SU-DHL-6 (cell line): ENCODE measurements at regions not wholly inside any gene's neighbourhood (a gene's known extent, or its start where the extent isn't known, plus 50 kb on each side); places are given as distances from the start of the nearest gene placed in this dataset.

Experiments used
- H2AFZ ChIP-seq: fragments of 200-600 bp; sonication (generic); 2 replicates; pipeline ENCODE4 v1.6.1; 2014; ENCODE audit warnings: low read depth, mild to moderate bottlenecking, moderate library complexity, mixed read lengths, antibody characterized with exemption, low read length; ENCODE audit not compliant: severe bottlenecking
- H3F3A ChIP-seq: fragments of 200-600 bp; shearing (Covaris generic); 2 replicates; pipeline ENCODE4 v1.6.0; 2016; ENCODE audit warnings: antibody characterized with exemption, mild to moderate bottlenecking; ENCODE audit not compliant: insufficient read depth
- H3K27ac ChIP-seq: fragments of 200-600 bp; sonication (generic); 2 replicates; pipeline ENCODE4 v1.5.1; 2016; ENCODE audit warnings: low read depth, mild to moderate bottlenecking, low read length, moderate library complexity, mixed read lengths
- H3K27me3 ChIP-seq: fragments of 200-600 bp; sonication (generic), shearing (Covaris generic); 2 replicates; pipeline ENCODE4 v1.6.0; 2014; ENCODE audit warnings: mild to moderate bottlenecking, low read length
- H3K36me3 ChIP-seq: fragments of 200-600 bp; sonication (generic); 2 replicates; pipeline ENCODE4 v1.6.1; 2014; ENCODE audit warnings: mild to moderate bottlenecking, low read length, mixed read lengths
- H3K4me2 ChIP-seq: fragments of 300-600, 200-600 bp; shearing (Covaris generic), sonication (generic); 2 replicates; pipeline ENCODE4 v1.6.0; 2014; ENCODE audit warnings: low read length, low read depth, mild to moderate bottlenecking; ENCODE audit not compliant: poor library complexity, severe bottlenecking
- H3K4me3 ChIP-seq: fragments of 200-600 bp; sonication (generic); 2 replicates; pipeline ENCODE4 v1.5.1; 2014; ENCODE audit warnings: antibody characterized with exemption, low read length, mild to moderate bottlenecking, mixed read lengths; ENCODE audit not compliant: insufficient read depth, poor library complexity, severe bottlenecking
- H3K79me2 ChIP-seq: fragments of 200-600 bp; sonication (generic); 2 replicates; pipeline ENCODE4 v1.6.1; 2014; ENCODE audit warnings: mild to moderate bottlenecking, low read length, moderate library complexity; ENCODE audit not compliant: insufficient read depth
- H3K9ac ChIP-seq: fragments of 200-600 bp; sonication (generic); 2 replicates; pipeline ENCODE4 v1.7.0; 2014; ENCODE audit warnings: mild to moderate bottlenecking, low read length
- H3K9me2 ChIP-seq: fragments of 200-600 bp; sonication (generic); replicated peaks from 2 replicates; pipeline ENCODE4 v1.6.1; 2014; ENCODE audit warnings: low read length; ENCODE audit not compliant: insufficient read depth
- H3K9me3 ChIP-seq: fragments of 200-600 bp; sonication (generic); 2 replicates; pipeline ENCODE4 v1.6.1; 2014; ENCODE audit warnings: low read length, mixed read lengths; ENCODE audit not compliant: insufficient read depth
- H4K20me1 ChIP-seq: fragments of 200-600 bp; sonication (generic); 2 replicates; pipeline ENCODE4 v1.6.1; 2014; ENCODE audit warnings: low read depth, mild to moderate bottlenecking, antibody characterized with exemption, low read length, moderate library complexity, mixed read lengths
- EZH2phosphoT487 ChIP-seq: fragments of 200-600 bp; sonication (generic), shearing (Covaris generic); conservative IDR thresholded peaks from 2 replicates; pipeline ENCODE4 v1.6.1; 2018; ENCODE audit warnings: mild to moderate bottlenecking, antibody characterized with exemption, low read length, moderate library complexity, mixed read lengths
- TF ChIP-seq, protein P1 (sequence below): fragments of 200-600 bp; sonication (generic); IDR thresholded peaks from one replicate; pipeline ENCODE4 v1.5.1; 2017; ENCODE audit warnings: antibody characterized with exemption, mild to moderate bottlenecking, low read length, moderate library complexity; ENCODE audit not compliant: insufficient read depth, poor library complexity, severe bottlenecking

DNA sequence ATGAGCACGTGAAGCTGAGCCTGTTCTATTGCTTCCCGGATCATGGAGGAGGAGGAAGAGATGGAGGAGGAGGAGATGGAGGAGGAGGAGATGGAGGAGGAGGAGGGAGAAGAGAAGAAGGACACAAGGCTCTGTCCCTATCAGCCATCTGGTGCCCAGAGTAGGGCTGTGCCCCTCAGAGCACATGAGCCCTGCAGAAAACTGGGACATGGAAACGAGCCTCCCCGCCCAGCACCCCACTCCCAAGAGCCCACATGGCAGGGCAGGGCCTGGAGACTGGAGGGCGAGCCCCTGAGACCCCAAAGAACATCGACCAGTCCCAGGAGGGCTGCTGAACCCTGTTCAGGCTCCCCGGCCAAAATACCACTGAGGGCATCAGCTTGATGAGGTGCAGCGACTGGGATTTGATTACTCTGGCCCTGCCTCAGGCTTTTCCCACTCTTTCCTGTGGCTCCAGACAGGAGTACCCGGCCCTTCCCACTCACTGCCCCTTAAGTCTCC, 285.6 kb downstream of the UACA start:
- Histone ChIP-seq H3K9me3 (no peaks in the 10 kb centered on the region), H4K20me1 (no peaks in the 10 kb centered on the region), H3K9ac (no peak overlapping the region), H3K36me3 (no peaks in the 10 kb centered on the region), H3K4me2 (no peak overlapping the region), H2AFZ (no peak overlapping the region), H3K79me2 (no peaks in the 10 kb centered on the region), H3K4me3 (no peak overlapping the region), H3F3A (no peaks in the 10 kb centered on the region), H3K9me2 (no peaks in the 10 kb centered on the region), H3K27ac (no peak overlapping the region), H3K27me3 (no peaks in the 10 kb centered on the region)
- TF ChIP-seq EZH2phosphoT487 = no peak
- TF ChIP-seq, protein P1, sequence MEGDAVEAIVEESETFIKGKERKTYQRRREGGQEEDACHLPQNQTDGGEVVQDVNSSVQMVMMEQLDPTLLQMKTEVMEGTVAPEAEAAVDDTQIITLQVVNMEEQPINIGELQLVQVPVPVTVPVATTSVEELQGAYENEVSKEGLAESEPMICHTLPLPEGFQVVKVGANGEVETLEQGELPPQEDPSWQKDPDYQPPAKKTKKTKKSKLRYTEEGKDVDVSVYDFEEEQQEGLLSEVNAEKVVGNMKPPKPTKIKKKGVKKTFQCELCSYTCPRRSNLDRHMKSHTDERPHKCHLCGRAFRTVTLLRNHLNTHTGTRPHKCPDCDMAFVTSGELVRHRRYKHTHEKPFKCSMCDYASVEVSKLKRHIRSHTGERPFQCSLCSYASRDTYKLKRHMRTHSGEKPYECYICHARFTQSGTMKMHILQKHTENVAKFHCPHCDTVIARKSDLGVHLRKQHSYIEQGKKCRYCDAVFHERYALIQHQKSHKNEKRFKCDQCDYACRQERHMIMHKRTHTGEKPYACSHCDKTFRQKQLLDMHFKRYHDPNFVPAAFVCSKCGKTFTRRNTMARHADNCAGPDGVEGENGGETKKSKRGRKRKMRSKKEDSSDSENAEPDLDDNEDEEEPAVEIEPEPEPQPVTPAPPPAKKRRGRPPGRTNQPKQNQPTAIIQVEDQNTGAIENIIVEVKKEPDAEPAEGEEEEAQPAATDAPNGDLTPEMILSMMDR = no peak

DNA sequence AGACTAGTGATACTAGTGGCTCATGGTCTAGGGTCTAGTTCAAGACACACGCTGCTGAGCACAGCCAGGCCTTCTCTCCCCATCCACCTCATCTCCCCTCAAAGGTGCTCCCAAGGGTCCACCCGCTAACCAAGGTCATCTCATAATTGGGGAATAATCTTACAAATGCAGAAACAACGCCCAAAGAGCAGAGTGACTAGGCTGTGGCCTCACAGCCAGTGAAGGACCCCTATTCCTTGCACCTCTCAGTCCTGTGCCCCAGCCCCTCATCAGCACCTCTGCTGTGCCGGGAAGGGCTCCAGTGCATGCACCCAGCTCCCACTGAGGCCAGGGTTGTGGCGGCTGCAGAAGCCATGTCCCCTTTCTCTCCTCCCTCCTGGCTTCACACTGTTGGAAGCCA, 286.9 kb downstream of the UACA start:
- Histone ChIP-seq H3K27ac (no peak overlapping the region), H3K36me3 (no peaks in the 10 kb centered on the region), H3K4me2 (no peak overlapping the region)

DNA sequence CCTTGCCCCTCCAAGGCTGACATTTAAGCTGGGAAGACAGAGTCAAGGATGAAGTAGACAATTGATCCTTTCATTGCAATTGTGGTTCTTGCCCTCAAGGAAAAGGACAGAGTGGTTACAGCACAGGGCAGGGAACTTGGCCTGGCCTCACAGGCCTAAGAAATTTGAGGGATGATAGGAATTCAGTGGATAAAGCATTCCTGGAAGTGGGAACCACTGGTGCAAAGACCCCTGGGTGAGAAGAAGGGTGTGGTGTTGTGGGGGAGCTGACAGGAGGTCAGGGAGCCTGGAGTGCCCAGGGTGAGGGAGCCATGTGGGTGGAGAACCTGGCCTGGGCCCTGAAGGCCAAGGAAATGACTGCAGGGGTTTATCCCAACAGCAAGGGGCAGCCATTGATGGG, 287.4 kb downstream of the UACA start:
- Histone ChIP-seq H3K79me2 (no peaks in the 10 kb centered on the region), H3F3A (no peaks in the 10 kb centered on the region), H3K9ac (no peak overlapping the region), H3K4me3 (no peak overlapping the region), H3K9me2 (no peaks in the 10 kb centered on the region), H4K20me1 (no peaks in the 10 kb centered on the region), H3K36me3 (no peaks in the 10 kb centered on the region), H3K4me2 (no peak overlapping the region), H3K27me3 (no peaks in the 10 kb centered on the region), H2AFZ (no peak overlapping the region), H3K9me3 (no peaks in the 10 kb centered on the region), H3K27ac (no peak overlapping the region)
- TF ChIP-seq, protein P1 = no peak
- no peak for TF ChIP-seq EZH2phosphoT487

More for the DNA sequence above, 286.9 kb downstream of the UACA start:
- no peaks in the 10 kb centered on the region for H3F3A ChIP-seq
- H3K9me2 ChIP-seq = no peaks in the 10 kb centered on the region
- no peaks in the 10 kb centered on the region for H4K20me1 ChIP-seq
- H3K27me3 ChIP-seq = no peaks in the 10 kb centered on the region
- H3K4me3 ChIP-seq = no peak overlapping the region
- no peaks in the 10 kb centered on the region for H3K79me2 ChIP-seq
- H3K9me3 ChIP-seq = no peaks in the 10 kb centered on the region
- TF ChIP-seq, protein P1 = no peak
- TF ChIP-seq EZH2phosphoT487 = no peak
- no peak overlapping the region for H2AFZ ChIP-seq
- no peak overlapping the region for H3K9ac ChIP-seq

DNA sequence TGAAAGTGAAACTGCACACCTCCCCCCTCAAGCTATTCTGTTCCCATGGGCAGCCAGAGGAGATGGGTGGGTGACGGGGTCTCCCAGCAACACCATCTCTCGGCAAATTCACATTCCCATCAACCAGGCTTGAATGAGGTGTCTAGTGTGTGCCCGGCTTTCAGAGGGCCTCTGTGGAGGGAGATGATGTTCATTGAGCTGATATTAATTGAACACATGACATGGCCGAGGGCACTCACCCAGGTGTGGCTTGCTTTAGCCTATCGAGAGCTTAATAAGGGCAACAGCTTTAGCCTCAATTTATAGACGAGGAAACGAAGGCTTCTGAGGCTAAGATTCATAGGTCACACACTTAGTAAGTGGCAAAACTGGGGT, 288.0 kb downstream of the UACA start:
- Histone ChIP-seq H3K9me2 (no peaks in the 10 kb centered on the region), H3F3A (no peaks in the 10 kb centered on the region), H3K79me2 (no peaks in the 10 kb centered on the region), H3K27ac (no peak overlapping the region), H4K20me1 (no peaks in the 10 kb centered on the region), H3K9ac (no peak overlapping the region), H3K4me3 (no peak overlapping the region), H3K36me3 (no peaks in the 10 kb centered on the region), H3K4me2 (no peak overlapping the region), H3K27me3 (no peaks in the 10 kb centered on the region), H3K9me3 (no peaks in the 10 kb centered on the region), H2AFZ (no peak overlapping the region)
- no peak for TF ChIP-seq EZH2phosphoT487
- TF ChIP-seq, protein P1 = no peak
